HCT116 (cell line): ENCODE measurements at regions not wholly inside any gene's neighbourhood (a gene's known extent, or its start where the extent isn't known, plus 50 kb on each side); places are given as distances from the start of the nearest gene placed in this dataset.

Source experiments
- ATAC-seq: fragments of 200-7000 bp; cut with Tn5 transposase; 2 replicates; pipeline ENCODE4 v1.9.1; 2020; ENCODE audit warnings: mild to moderate bottlenecking, moderate library complexity
- BruUV-seq: library from RNA; stranded (reverse); fragments of 400-500 nt; replicated peaks from 2 replicates; lab custom pipeline; 2021; lab: Mats Ljungman, UMichigan
- CTCF ChIA-PET: fragments of 300-600 bp; sonication (Branson Sonifier 250); formaldehyde crosslinking; loops from one replicate; lab custom pipeline; 2021; ENCODE audit warnings: antibody characterized with exemption; lab: Charles Lee
- POLR2A ChIA-PET: fragments of 300-600, 350-600 bp; sonication (Branson Sonifier 250); formaldehyde crosslinking; loops from one replicate; lab custom pipeline; 2021; ENCODE audit warnings: antibody characterized with exemption; lab: Charles Lee
- RAD21 ChIA-PET, 2 experiments: fragments of 300-600 bp; sonication (Branson Sonifier 250); formaldehyde crosslinking; loops; one replicate each; lab custom pipeline; 2023; ENCODE audit warnings: low total read pairs in 2 of 2; ENCODE audit not compliant: uncharacterized antibody in 2 of 2, unreplicated experiment in 2 of 2, low non-redundant PET in 1 of 2; lab: Charles Lee
- DNase-seq: peaks from one replicate; pipeline ENCODE4 v3.0.0-alpha.2; 2010; ENCODE audit warnings: low read depth, low spot score
- H2AFZ ChIP-seq: fragments of 200-600 bp; shearing (Covaris generic), sonication (generic); 2 replicates; pipeline ENCODE4 v1.6.1; 2017; ENCODE audit warnings: low read depth, mixed run types, mixed read lengths, antibody characterized with exemption, low read length; ENCODE audit not compliant: poor library complexity, severe bottlenecking
- H3K27ac ChIP-seq: 2 replicates; pipeline ENCODE4 v1.5.1; 2012; ENCODE audit warnings: low read depth, low read length
- H3K27me3 ChIP-seq: fragments of 200-600 bp; sonication (generic); 2 replicates; pipeline ENCODE4 v1.6.1; 2016; ENCODE audit warnings: mixed run types, low read length, mixed read lengths; ENCODE audit not compliant: insufficient read depth
- H3K36me3 ChIP-seq, 2 experiments: fragments of 200-500 bp in 1 of 2; fragments of 200-600 bp in 1 of 2; sonication (Bioruptor generic) in 1 of 2; sonication (generic) in 1 of 2; 2 replicates each; pipeline versions ENCODE4 v1.5.1 to v1.6.1; 2014 to 2016; ENCODE audit warnings: low read length in 2 of 2, inconsistent platforms in 1 of 2, mixed read lengths in 1 of 2, mixed run types in 1 of 2; ENCODE audit not compliant: insufficient read depth in 2 of 2, control insufficient read depth in 1 of 2
- H3K4me1 ChIP-seq, 2 experiments: fragments of 200-600 bp in 1 of 2; sonication (generic) in 1 of 2; 2 replicates each; pipeline versions ENCODE4 v1.5.1 to v1.6.1; 2012 to 2017; ENCODE audit warnings: low read length in 2 of 2, inconsistent platforms in 1 of 2, mild to moderate bottlenecking in 1 of 2, mixed read lengths in 1 of 2, mixed run types in 1 of 2, moderate library complexity in 1 of 2; ENCODE audit not compliant: insufficient read depth in 2 of 2, control insufficient read depth in 1 of 2
- H3K4me2 ChIP-seq: fragments of 200-600 bp; sonication (generic); 2 replicates; pipeline ENCODE4 v1.6.1; 2017; ENCODE audit warnings: mixed run types, low read length, mixed read lengths
- H3K4me3 ChIP-seq, 2 experiments: fragments of 200-600 bp in 1 of 2; sonication (generic) in 1 of 2; replicated peaks in 1 of 2; 2 replicates each; pipeline ENCODE4 v1.5.1; 2011 to 2016; ENCODE audit warnings: low read length in 2 of 2, control low read depth in 1 of 2, low read depth in 1 of 2, mild to moderate bottlenecking in 1 of 2, mixed read lengths in 1 of 2, mixed run types in 1 of 2
- H3K79me2 ChIP-seq: fragments of 200-600 bp; sonication (generic); 2 replicates; pipeline ENCODE4 v1.6.1; 2017; ENCODE audit warnings: mild to moderate bottlenecking, mixed run types, low read length, moderate library complexity, mixed read lengths; ENCODE audit not compliant: insufficient read depth
- H3K9ac ChIP-seq: fragments of 200-600 bp; sonication (generic); 2 replicates; pipeline ENCODE4 v1.6.1; 2016; ENCODE audit warnings: low read length, mixed read lengths
- H3K9me2 ChIP-seq: fragments of 200-600 bp; sonication (generic), shearing (Covaris generic); 2 replicates; pipeline ENCODE4 v1.6.1; 2017; ENCODE audit warnings: mixed run types, mild to moderate bottlenecking, moderate library complexity; ENCODE audit not compliant: insufficient read depth
- H3K9me3 ChIP-seq, 2 experiments: fragments of 200-500 bp in 1 of 2; fragments of 200-600 bp in 1 of 2; sonication (Bioruptor generic) in 1 of 2; sonication (generic) in 1 of 2; 2 replicates each; pipeline ENCODE4 v1.6.1; 2014 to 2017; ENCODE audit warnings: low read length in 2 of 2, mixed read lengths in 2 of 2, inconsistent platforms in 1 of 2, low read depth in 1 of 2, mild to moderate bottlenecking in 1 of 2, mixed run types in 1 of 2, moderate library complexity in 1 of 2; ENCODE audit not compliant: control insufficient read depth in 1 of 2, insufficient read depth in 1 of 2
- H4K20me1 ChIP-seq: fragments of 200-600 bp; sonication (generic), shearing (Covaris generic); 2 replicates; pipeline ENCODE4 v1.6.1; 2017; ENCODE audit warnings: mixed run types, mild to moderate bottlenecking, moderate library complexity; ENCODE audit not compliant: insufficient read depth
- EZH2 ChIP-seq: fragments of 200-600 bp; sonication (generic); IDR thresholded peaks from 2 replicates; pipeline ENCODE4 v1.6.1; 2017; ENCODE audit warnings: antibody characterized with exemption, mixed run types
- EZH2phosphoT487 ChIP-seq: fragments of 200-600 bp; IDR thresholded peaks from 2 replicates; pipeline ENCODE4 v1.6.1; 2018; ENCODE audit warnings: antibody characterized with exemption, borderline replicate concordance
- FOSL1 ChIP-seq: IDR thresholded peaks from 2 replicates; pipeline ENCODE4 v1.6.1; 2012; ENCODE audit warnings: low read depth
- JUND ChIP-seq: IDR thresholded peaks from 2 replicates; pipeline ENCODE4 v1.6.1; 2012
- POLR2A ChIP-seq: IDR thresholded peaks from 2 replicates; pipeline ENCODE4 v1.7.0; 2011; ENCODE audit warnings: borderline replicate concordance; ENCODE audit not compliant: insufficient read depth, insufficient read length; ENCODE audit errors: extremely low read depth
- POLR2AphosphoS5 ChIP-seq: IDR thresholded peaks from 2 replicates; pipeline ENCODE4 v1.6.1; 2011; ENCODE audit warnings: mild to moderate bottlenecking, low read depth, low read length, moderate library complexity
- SIN3A ChIP-seq: IDR thresholded peaks from 2 replicates; pipeline ENCODE4 v1.6.1; 2012; ENCODE audit warnings: low read depth
- SRF ChIP-seq: IDR thresholded peaks from 2 replicates; pipeline ENCODE4 v1.6.1; 2012; ENCODE audit warnings: low read depth
- TCF7L2 ChIP-seq: IDR thresholded peaks from 2 replicates; pipeline ENCODE4 v1.7.0; 2011; ENCODE audit warnings: borderline replicate concordance, inconsistent platforms; ENCODE audit not compliant: insufficient read depth, insufficient read length; ENCODE audit errors: extremely low read depth
- ZFX ChIP-seq: fragments of 450-650 bp; IDR thresholded peaks from 2 replicates; pipeline ENCODE4 v1.6.1; 2017
- ZNF274 ChIP-seq: fragments of 200-500 bp; sonication (Bioruptor generic); IDR thresholded peaks from 2 replicates; pipeline ENCODE4 v1.6.1; 2014; ENCODE audit warnings: mild to moderate bottlenecking, low read depth, low read length, inconsistent platforms
- intact Hi-C: fragments of 100-400 bp; cut with micrococcal nuclease; formaldehyde crosslinking; loops from 2 replicates; pipeline ENCODE4 v1.10.0; 2022

DNA sequence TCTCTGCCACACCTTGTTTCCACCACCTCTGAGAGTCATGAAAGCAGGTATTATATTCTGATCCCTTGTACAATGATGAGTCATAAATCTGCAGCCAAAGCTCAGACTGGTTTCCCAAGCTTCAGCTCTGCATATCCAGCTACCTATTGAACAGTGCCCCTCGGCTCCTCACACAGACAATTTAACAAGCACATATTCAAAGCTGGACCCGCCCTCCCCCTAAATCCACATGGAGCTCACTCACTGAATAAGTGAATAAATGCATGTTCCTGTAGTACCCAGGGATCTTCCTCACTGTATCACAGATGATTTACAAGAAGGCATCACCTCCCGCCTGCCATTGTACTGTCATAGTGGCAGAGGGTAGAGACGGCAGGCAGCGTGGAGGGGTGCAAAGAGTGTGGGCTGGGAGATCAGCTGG lies 516.4 kb downstream of the GRIN2A start:
- ATAC-seq (peak; percentile 52; the same call in 1 of the 2 replicates), DNase-seq (peak; percentile 34)
- Histone ChIP-seq H3K9ac (no peak overlapping the region), H3K36me3 (no peaks in the 10 kb centered on the region), H3K27me3 (peaks cover 23% of the 10 kb centered on the region; the same call in 1 of the 2 replicates), H3K27ac (no peak overlapping the region), H3K9me2 (no peaks in the 10 kb centered on the region), H3K9me3 (no peaks in the 10 kb centered on the region), H3K4me1 (peaks cover 0 to 7% of the 10 kb centered on the region in 2 experiments; a peak in 1 of 4 replicates), H3K79me2 (no peaks in the 10 kb centered on the region), H4K20me1 (no peaks in the 10 kb centered on the region), H3K4me2 (peak overlapping the region; percentile 9; the same call in 1 of the 2 replicates), H2AFZ (no peak overlapping the region), H3K4me3 (no peak overlapping the region)
- TF ChIP-seq POLR2A: no peak
- TF ChIP-seq ZNF274: no peak
- no peak for TF ChIP-seq SIN3A
- TF ChIP-seq JUND: peak; percentile 30; the same call in 1 of the 2 replicates
- TF ChIP-seq FOSL1: peak; percentile 40; the same call in 1 of the 2 replicates
- no peak for TF ChIP-seq SRF
- ChIA-PET POLR2A (no interaction called here), RAD21 (no interaction called here), CTCF (interaction anchor here (1.2 kb wide), 1 partner anchor 17 kb away, joined by 5 read pairs; no protein-coding TSS in a partner anchor)
- intact Hi-C loops: no loop called here
- no TSS peak for BruUV-seq

GRCh38 chr16:9666834-9667480 lies 515.3 kb downstream of the GRIN2A start:
- no peaks in the 10 kb centered on the region for H3K36me3 ChIP-seq
- peaks cover 0 to 7% of the 10 kb centered on the region in 2 experiments; a peak in 1 of 4 replicates for H3K4me1 ChIP-seq
- no peaks in the 10 kb centered on the region for H3K9me3 ChIP-seq
- BruUV-seq: no TSS peak
- H3K4me3 ChIP-seq: no peak overlapping the region
- ChIA-PET CTCF (no interaction called here), RAD21 (no interaction called here)
- intact Hi-C loops: no loop called here
- peaks cover 16% of the 10 kb centered on the region; the same call in 1 of the 2 replicates for H3K27me3 ChIP-seq
- H3K9me2 ChIP-seq: no peaks in the 10 kb centered on the region
- DNase-seq (no peak), ATAC-seq (no peak)
- H3K9ac ChIP-seq: no peak overlapping the region
- no peak overlapping the region for H2AFZ ChIP-seq
- H3K4me2 ChIP-seq: no peak overlapping the region
- H3K79me2 ChIP-seq: no peaks in the 10 kb centered on the region
- no peak overlapping the region for H3K27ac ChIP-seq
- no peak for TF ChIP-seq FOSL1
- no peak for TF ChIP-seq SIN3A
- no peak for TF ChIP-seq ZNF274
- TF ChIP-seq ZFX: no peak
- TF ChIP-seq POLR2AphosphoS5: no peak
- no peak for TF ChIP-seq EZH2phosphoT487
- TF ChIP-seq TCF7L2: no peak
- no peak for TF ChIP-seq EZH2
- TF ChIP-seq, all 23 proteins: peak for 0
- no peaks in the 10 kb centered on the region for H4K20me1 ChIP-seq
- POLR2A ChIA-PET: no interaction called here
